ENCODE measurements at regions not wholly inside any gene's neighbourhood (a gene's known extent, or its start where the extent isn't known, plus 50 kb on each side); places are given as distances from the start of the nearest gene placed in this dataset.

DNA sequence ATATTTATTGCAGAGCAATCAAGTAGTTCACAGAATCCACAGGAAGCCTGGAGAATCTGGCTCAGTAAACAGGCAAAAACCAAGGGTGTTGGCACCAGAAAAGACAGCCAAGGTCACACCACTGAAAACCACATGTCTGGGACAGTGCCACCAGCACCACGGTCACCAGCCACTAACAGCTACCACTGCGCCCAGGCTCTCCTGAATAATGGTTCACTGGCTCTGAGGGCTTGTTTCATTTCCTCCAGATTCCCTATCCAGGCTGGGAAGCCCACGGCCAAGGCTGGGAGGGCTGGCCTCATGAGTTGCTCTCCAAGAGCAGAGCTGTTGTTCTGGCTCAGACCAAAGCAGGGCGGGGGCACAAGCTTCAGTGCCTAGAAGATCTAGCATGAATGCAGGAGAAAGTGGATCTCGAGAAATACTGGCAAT is 54.5 kb upstream of the PTGFRN start:
- Histone ChIP-seq H3K4me1 (ENCODE audit: insufficient read depth, low read length, poor library complexity, severe bottlenecking) (no peaks in the 10 kb centered on the region), H3K9me2 (ENCODE audit: insufficient read depth, low read length) (no peaks in the 10 kb centered on the region), H3K27ac (ENCODE audit: low read depth, low read length, poor library complexity, severe bottlenecking) (no peak overlapping the region), H3K4me2 (ENCODE audit: low read length) (no peak overlapping the region), H3K9me3 (ENCODE audit: low read length) (no peaks in the 10 kb centered on the region), H3K79me2 (ENCODE audit: insufficient read depth, low read depth, low read length) (no peaks in the 10 kb centered on the region), H4K20me1 (ENCODE audit: insufficient read depth, low read length) (no peaks in the 10 kb centered on the region), H2AFZ (ENCODE audit: low read length) (no peak overlapping the region), H3K36me3 (ENCODE audit: insufficient read depth, low read length) (no peaks in the 10 kb centered on the region), H3K4me3 (ENCODE audit: low read depth, low read length, poor library complexity, severe bottlenecking) (no peak overlapping the region)
- CTCF ChIA-PET (ENCODE audit: unreplicated experiment) = no interaction called here
- no peak for DNase-seq (ENCODE audit: low spot score)
- POLR2A ChIA-PET = no interaction called here
- no peak for TF ChIP-seq EZH2phosphoT487 (IDR thresholded peaks at IDR 0.05; ENCODE audit: borderline replicate concordance, low read depth, low read length)
- TF ChIP-seq, protein P1, sequence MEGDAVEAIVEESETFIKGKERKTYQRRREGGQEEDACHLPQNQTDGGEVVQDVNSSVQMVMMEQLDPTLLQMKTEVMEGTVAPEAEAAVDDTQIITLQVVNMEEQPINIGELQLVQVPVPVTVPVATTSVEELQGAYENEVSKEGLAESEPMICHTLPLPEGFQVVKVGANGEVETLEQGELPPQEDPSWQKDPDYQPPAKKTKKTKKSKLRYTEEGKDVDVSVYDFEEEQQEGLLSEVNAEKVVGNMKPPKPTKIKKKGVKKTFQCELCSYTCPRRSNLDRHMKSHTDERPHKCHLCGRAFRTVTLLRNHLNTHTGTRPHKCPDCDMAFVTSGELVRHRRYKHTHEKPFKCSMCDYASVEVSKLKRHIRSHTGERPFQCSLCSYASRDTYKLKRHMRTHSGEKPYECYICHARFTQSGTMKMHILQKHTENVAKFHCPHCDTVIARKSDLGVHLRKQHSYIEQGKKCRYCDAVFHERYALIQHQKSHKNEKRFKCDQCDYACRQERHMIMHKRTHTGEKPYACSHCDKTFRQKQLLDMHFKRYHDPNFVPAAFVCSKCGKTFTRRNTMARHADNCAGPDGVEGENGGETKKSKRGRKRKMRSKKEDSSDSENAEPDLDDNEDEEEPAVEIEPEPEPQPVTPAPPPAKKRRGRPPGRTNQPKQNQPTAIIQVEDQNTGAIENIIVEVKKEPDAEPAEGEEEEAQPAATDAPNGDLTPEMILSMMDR (conservative IDR thresholded peaks at IDR 0.05; ENCODE audit: low read length) = no peak
- intact Hi-C loops (cut with micrococcal nuclease; ENCODE audit: unreplicated experiment) = no loop called here
- no TSS peak for BruUV-seq (replicated peaks)

DNA sequence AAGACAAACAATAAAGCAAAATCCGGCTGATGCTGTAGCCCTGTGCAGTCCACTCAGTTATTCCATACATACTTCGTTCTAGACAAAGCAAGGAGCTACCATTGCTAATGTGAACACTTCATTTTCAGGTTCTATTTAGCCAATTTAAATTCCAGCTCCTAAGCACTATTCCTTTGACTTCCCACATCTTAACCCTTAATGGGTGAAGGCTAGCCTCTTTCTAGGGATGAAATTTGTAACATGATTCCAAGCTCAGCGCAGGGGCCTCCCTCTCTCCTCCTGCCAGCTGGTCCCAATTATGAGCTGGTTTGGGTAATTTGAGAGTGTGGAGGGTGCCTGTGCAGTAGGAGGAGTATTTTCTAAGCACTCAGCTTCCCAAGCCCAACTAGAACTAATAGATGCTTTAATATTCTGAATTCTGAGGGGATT is 53.9 kb upstream of the PTGFRN start:
- TF ChIP-seq, protein P1 (conservative IDR thresholded peaks at IDR 0.05; ENCODE audit: low read length) = no peak
- no peak for TF ChIP-seq EZH2phosphoT487 (IDR thresholded peaks at IDR 0.05; ENCODE audit: borderline replicate concordance, low read depth, low read length)
- POLR2A ChIA-PET = interaction anchor here (0.6 kb wide), 1 partner anchor 59 kb away, joined by 3 read pairs; no protein-coding TSS in a partner anchor
- H3K79me2 ChIP-seq (ENCODE audit: insufficient read depth, low read depth, low read length) = no peaks in the 10 kb centered on the region
- H3K27ac ChIP-seq (ENCODE audit: low read depth, low read length, poor library complexity, severe bottlenecking) = no peak overlapping the region
- no peaks in the 10 kb centered on the region for H3K4me1 ChIP-seq (ENCODE audit: insufficient read depth, low read length, poor library complexity, severe bottlenecking)
- H3K4me3 ChIP-seq (ENCODE audit: low read depth, low read length, poor library complexity, severe bottlenecking) = no peak overlapping the region
- no peaks in the 10 kb centered on the region for H3K9me2 ChIP-seq (ENCODE audit: insufficient read depth, low read length)
- no TSS peak for BruUV-seq (replicated peaks)
- no peak for DNase-seq (ENCODE audit: low spot score)
- H3K4me2 ChIP-seq (ENCODE audit: low read length) = no peak overlapping the region
- intact Hi-C loops (cut with micrococcal nuclease; ENCODE audit: unreplicated experiment) = no loop called here
- CTCF ChIA-PET (ENCODE audit: unreplicated experiment) = no interaction called here
- H4K20me1 ChIP-seq (ENCODE audit: insufficient read depth, low read length) = no peaks in the 10 kb centered on the region
- no peaks in the 10 kb centered on the region for H3K36me3 ChIP-seq (ENCODE audit: insufficient read depth, low read length)
- H2AFZ ChIP-seq (ENCODE audit: low read length) = no peak overlapping the region
- no peaks in the 10 kb centered on the region for H3K9me3 ChIP-seq (ENCODE audit: low read length)

DNA sequence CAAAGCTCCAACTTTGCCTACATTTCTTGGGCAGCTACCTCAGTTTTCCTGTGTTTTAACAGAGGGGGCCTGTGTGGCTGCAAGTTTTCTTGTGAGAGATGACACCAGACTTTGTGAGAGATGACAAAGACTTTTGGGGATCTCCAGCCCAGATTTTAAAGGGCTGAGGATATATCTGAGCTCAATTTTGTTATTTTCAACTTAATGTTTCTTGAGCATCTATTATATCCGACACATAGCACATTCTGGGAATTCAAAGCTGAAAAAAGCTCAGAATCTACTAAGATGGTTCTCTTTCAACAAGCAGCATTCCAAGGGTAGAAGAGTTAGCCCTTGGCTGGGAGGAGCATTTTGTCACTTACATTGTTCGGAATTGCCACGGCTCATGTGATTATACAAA is 53.4 kb upstream of the PTGFRN start:
- POLR2A ChIA-PET = interaction anchor here (0.6 kb wide), 1 partner anchor 58 kb away, joined by 3 read pairs; no protein-coding TSS in a partner anchor

More for the DNA sequence above, 53.4 kb upstream of the PTGFRN start:
- no TSS peak for BruUV-seq (replicated peaks)
- no peaks in the 10 kb centered on the region for H3K79me2 ChIP-seq (ENCODE audit: insufficient read depth, low read depth, low read length)
- no peaks in the 10 kb centered on the region for H3K9me2 ChIP-seq (ENCODE audit: insufficient read depth, low read length)
- no peak overlapping the region for H3K4me3 ChIP-seq (ENCODE audit: low read depth, low read length, poor library complexity, severe bottlenecking)
- H3K27ac ChIP-seq (ENCODE audit: low read depth, low read length, poor library complexity, severe bottlenecking) = no peak overlapping the region
- no peak overlapping the region for H2AFZ ChIP-seq (ENCODE audit: low read length)
- TF ChIP-seq, protein P1 (conservative IDR thresholded peaks at IDR 0.05; ENCODE audit: low read length) = no peak
- no peak for TF ChIP-seq EZH2phosphoT487 (IDR thresholded peaks at IDR 0.05; ENCODE audit: borderline replicate concordance, low read depth, low read length)
- CTCF ChIA-PET (ENCODE audit: unreplicated experiment) = no interaction called here
- no peak for DNase-seq (ENCODE audit: low spot score)
- H3K4me2 ChIP-seq (ENCODE audit: low read length) = no peak overlapping the region
- intact Hi-C loops (cut with micrococcal nuclease; ENCODE audit: unreplicated experiment) = no loop called here
- no peaks in the 10 kb centered on the region for H4K20me1 ChIP-seq (ENCODE audit: insufficient read depth, low read length)
- H3K9me3 ChIP-seq (ENCODE audit: low read length) = no peaks in the 10 kb centered on the region
- H3K4me1 ChIP-seq (ENCODE audit: insufficient read depth, low read length, poor library complexity, severe bottlenecking) = no peaks in the 10 kb centered on the region
- H3K36me3 ChIP-seq (ENCODE audit: insufficient read depth, low read length) = no peaks in the 10 kb centered on the region
